DMS53 treated with DMSO at 0.1 percent for 48 hours (cell line): ENCODE measurements at regions not wholly inside any gene's neighbourhood (a gene's known extent, or its start where the extent isn't known, plus 50 kb on each side); places are given as distances from the start of the nearest gene placed in this dataset.
"Not testable (repeated sequence)": the region's sequence is repeated elsewhere in the genome, so short reads cannot be mapped to it uniquely, and the experiment has no call there.

ENCODE experiments used
- DNase-seq: peaks from one replicate; lab custom pipeline; 2025; ENCODE audit not compliant: unreplicated experiment; lab: John Stamatoyannopoulos, UW

GRCh38 chr1:82801176-82801575, 1000.4 kb downstream of the ADGRL2 start:
- DNase-seq, result no peak

GRCh38 chr1:82800721-82801120, 1000.0 kb downstream of the ADGRL2 start:
- DNase-seq, result no peak

GRCh38 chr1:82799261-82799660, 998.5 kb downstream of the ADGRL2 start:
- no peak for DNase-seq

GRCh38 chr1:82795508-82796149, 994.9 kb downstream of the ADGRL2 start:
- no peak for DNase-seq

- no peak for DNase-seq
Measured at GRCh38 chr1:82792151-82792550, 991.4 kb downstream of the ADGRL2 start.

- DNase-seq, result no peak
Measured at GRCh38 chr1:82790556-82790955, 989.8 kb downstream of the ADGRL2 start.

- DNase-seq, result no peak
Measured at GRCh38 chr1:82788660-82789059, 987.9 kb downstream of the ADGRL2 start.

GRCh38 chr1:82788038-82788437, 987.3 kb downstream of the ADGRL2 start:
- no peak for DNase-seq

GRCh38 chr1:82786883-82787282, 986.1 kb downstream of the ADGRL2 start:
- DNase-seq, result no peak

- DNase-seq, result no peak
Measured at GRCh38 chr1:82785268-82785790, 984.6 kb downstream of the ADGRL2 start.

- no peak for DNase-seq
Measured at GRCh38 chr1:82783044-82783443, 982.3 kb downstream of the ADGRL2 start.

- DNase-seq, result no peak
Measured at GRCh38 chr1:82782599-82782998, 981.9 kb downstream of the ADGRL2 start.

GRCh38 chr1:82778612-82779011, 977.9 kb downstream of the ADGRL2 start:
- DNase-seq, result no peak

- no peak for DNase-seq
Measured at GRCh38 chr1:82777240-82777639, 976.5 kb downstream of the ADGRL2 start.

- not testable (repeated sequence) for DNase-seq
Measured at GRCh38 chr1:82776730-82777129, 976.0 kb downstream of the ADGRL2 start.

GRCh38 chr1:82775406-82776000, 974.8 kb downstream of the ADGRL2 start:
- peak; percentile 54 for DNase-seq

- no peak for DNase-seq
Measured at GRCh38 chr1:82762829-82763532, 962.2 kb downstream of the ADGRL2 start.

- no peak for DNase-seq
Measured at GRCh38 chr1:82759035-82759434, 958.3 kb downstream of the ADGRL2 start.

- no peak for DNase-seq
Measured at GRCh38 chr1:82755671-82756070, 954.9 kb downstream of the ADGRL2 start.

GRCh38 chr1:82755191-82755590, 954.5 kb downstream of the ADGRL2 start:
- DNase-seq, result no peak

GRCh38 chr1:82752046-82752445, 951.3 kb downstream of the ADGRL2 start:
- no peak for DNase-seq

- DNase-seq, result no peak
Measured at GRCh38 chr1:82733645-82734044, 932.9 kb downstream of the ADGRL2 start.
